Bronchial epithelial cell (primary cell): ENCODE measurements at regions not wholly inside any gene's neighbourhood (a gene's known extent, or its start where the extent isn't known, plus 50 kb on each side); places are given as distances from the start of the nearest gene placed in this dataset.
"Not testable (repeated sequence)": the region's sequence is repeated elsewhere in the genome, so short reads cannot be mapped to it uniquely, and the experiment has no call there.

Experiments
- DNase-seq: peaks from one replicate; pipeline ENCODE4 v3.0.0-alpha.2; 2010; ENCODE audit warnings: low read depth
- FAIRE-seq: peaks from 2 replicates; lab custom pipeline; 2011; peaks lifted over from hg19 to GRCh38; lab: Jason Lieb, UNC
- H3K27me3 ChIP-seq: 2 replicates; pipeline ENCODE4 v1.5.1; 2011; ENCODE audit warnings: low read length; ENCODE audit not compliant: control insufficient read depth, insufficient read depth
- H3K36me3 ChIP-seq: 2 replicates; pipeline ENCODE4 v1.5.1; 2011; ENCODE audit warnings: low read length; ENCODE audit not compliant: control insufficient read depth, insufficient read depth
- H3K4me3 ChIP-seq: 2 replicates; pipeline ENCODE4 v1.5.1; 2011; ENCODE audit warnings: mild to moderate bottlenecking, low read depth, low read length, control low read depth
- TF ChIP-seq, protein P1 (sequence below): IDR thresholded peaks from 2 replicates; pipeline ENCODE4 v1.5.1; 2011; ENCODE audit warnings: mild to moderate bottlenecking, moderate library complexity, low read length, control low read depth, inconsistent platforms; ENCODE audit not compliant: insufficient read depth, severe bottlenecking

DNA sequence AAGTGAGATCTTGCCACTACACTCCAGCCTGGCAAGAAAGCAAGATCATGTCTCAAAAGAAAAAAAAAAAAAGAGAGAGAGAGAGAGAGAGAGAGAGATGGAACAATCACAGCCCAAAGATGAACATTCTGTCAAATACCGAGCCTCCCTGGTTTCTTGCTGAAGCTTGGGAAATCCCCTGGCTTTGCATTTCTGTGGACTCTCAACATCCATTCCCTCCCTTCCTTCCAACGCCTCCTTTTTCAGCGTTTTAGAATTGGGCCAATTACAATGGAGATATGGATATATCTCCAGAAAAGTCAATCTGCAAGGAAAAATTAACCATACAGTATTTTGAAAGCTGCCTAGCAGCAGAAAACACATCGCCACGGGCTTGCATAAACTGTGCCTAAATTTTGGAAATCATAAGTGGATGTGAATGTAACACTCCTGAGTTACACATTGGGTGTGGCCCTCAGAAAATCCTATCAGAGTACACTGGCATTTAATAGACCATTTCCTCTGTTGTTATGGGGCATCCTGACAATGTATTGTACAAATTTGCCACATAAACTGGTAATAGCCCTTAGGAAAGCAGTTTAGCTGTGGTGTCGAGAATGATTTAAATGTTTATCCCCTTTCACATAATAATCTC, 67.2 kb upstream of the PHLPP1 start:
- FAIRE-seq: no peak
- DNase-seq: no peak
- H3K27me3 ChIP-seq: peaks cover 1% of the 10 kb centered on the region
- no peaks in the 10 kb centered on the region for H3K36me3 ChIP-seq
- TF ChIP-seq, protein P1, sequence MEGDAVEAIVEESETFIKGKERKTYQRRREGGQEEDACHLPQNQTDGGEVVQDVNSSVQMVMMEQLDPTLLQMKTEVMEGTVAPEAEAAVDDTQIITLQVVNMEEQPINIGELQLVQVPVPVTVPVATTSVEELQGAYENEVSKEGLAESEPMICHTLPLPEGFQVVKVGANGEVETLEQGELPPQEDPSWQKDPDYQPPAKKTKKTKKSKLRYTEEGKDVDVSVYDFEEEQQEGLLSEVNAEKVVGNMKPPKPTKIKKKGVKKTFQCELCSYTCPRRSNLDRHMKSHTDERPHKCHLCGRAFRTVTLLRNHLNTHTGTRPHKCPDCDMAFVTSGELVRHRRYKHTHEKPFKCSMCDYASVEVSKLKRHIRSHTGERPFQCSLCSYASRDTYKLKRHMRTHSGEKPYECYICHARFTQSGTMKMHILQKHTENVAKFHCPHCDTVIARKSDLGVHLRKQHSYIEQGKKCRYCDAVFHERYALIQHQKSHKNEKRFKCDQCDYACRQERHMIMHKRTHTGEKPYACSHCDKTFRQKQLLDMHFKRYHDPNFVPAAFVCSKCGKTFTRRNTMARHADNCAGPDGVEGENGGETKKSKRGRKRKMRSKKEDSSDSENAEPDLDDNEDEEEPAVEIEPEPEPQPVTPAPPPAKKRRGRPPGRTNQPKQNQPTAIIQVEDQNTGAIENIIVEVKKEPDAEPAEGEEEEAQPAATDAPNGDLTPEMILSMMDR: no peak
- no peak overlapping the region for H3K4me3 ChIP-seq

DNA sequence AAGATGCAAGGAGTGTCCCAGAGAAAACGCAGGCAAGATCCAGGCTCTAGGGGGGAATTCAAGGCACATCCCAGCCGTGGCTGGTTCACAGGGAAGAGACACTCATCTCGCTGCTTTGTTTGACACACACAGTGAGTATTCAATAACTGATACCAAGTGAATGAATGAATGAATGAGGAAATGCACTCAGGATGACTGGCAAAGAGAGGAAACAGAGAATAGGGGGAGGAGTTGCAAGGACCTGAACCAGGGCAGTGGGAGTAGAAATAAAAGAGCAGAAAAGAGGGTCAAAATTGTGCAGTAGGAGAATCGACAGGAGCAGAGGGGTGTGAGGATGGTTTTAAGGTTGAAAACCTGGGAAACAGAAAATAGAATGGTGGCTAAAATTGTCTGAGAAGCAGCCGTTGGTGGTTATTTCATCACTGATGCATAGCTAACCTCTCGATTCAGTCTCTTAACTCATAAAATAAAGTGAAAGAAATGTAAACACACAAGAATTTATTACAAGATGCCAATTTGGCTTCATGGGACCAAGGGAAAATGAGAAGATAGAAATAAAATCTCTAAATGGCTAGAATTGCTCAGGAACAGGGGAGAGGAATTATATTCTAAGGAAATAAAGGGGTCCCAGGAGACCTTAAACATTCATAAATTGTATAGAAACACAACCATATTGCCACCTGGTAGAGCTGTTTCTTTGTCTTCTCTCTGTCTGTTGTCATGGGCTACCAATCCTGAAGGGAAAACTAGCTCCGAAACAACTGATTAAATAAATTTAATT, 63.9 kb upstream of the PHLPP1 start:
- no peak overlapping the region for H3K4me3 ChIP-seq
- no peak for FAIRE-seq
- no peaks in the 10 kb centered on the region for H3K36me3 ChIP-seq
- TF ChIP-seq, protein P1: no peak
- no peaks in the 10 kb centered on the region for H3K27me3 ChIP-seq
- DNase-seq: no peak

DNA sequence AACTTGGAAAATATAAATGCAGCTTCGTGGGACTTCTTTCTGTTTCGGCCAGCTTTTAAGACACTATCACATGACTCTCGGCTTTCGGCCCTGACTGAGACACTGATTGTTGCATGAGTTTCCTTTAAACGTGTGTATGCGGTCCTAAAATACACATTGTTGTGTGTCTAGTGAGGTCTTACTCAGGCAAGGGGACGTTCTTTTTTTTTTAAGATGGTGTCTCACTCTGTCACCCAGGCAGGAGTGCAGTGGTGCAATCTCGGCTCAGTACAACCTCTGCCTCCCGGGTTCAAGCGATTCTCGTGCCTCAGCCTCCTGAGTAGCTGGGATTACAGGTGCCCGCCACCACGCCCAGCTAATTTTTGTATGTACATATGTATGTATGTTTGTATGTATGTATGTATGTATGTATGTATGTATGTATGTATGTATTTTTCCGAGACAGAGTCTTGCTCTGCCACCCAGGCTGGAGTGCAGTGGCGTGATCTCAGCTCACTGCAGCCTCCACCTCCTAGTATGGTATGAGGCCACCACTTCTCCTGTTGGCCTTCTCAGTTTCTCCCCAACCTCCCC, 63.2 kb upstream of the PHLPP1 start:
- not testable (repeated sequence) for H3K4me3 ChIP-seq, H3K27me3 ChIP-seq, H3K36me3 ChIP-seq, FAIRE-seq, DNase-seq

DNA sequence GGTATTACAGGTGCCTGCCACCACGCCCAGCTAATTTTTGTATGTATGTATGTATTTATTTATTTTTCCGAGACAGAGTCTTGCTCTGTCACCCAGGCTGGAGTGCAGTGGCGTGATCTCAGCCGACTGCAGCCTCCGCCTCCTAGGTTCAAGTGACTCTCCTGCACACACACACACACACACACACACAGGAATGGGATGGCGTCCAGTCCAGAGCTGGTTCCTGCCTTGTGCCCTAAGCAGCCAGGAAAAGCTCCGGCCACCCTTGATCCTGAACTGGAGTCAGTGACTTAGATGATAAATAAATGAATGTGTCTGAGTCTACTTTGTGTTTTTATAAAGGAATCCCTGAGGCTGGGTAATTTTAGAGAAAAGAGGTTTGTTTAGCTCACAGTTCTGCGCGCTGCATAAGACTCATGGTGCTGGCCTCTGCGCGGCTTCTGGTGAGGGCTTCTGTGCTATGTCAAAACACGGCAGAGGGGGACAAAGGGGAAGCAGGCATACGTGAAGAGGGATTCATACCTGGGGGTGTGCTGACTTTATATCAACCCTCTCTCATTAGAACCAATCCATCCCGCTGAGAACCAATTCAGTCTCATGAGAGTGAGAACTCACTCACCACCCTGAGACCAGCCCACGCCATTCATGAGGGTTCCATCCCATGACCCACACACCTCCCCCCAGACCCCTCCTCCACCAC, 59.7 kb upstream of the PHLPP1 start:
- no peak overlapping the region for H3K4me3 ChIP-seq
- no peaks in the 10 kb centered on the region for H3K27me3 ChIP-seq
- no peaks in the 10 kb centered on the region for H3K36me3 ChIP-seq
- TF ChIP-seq, protein P1: no peak
- FAIRE-seq (no peak), DNase-seq (no peak)

DNA sequence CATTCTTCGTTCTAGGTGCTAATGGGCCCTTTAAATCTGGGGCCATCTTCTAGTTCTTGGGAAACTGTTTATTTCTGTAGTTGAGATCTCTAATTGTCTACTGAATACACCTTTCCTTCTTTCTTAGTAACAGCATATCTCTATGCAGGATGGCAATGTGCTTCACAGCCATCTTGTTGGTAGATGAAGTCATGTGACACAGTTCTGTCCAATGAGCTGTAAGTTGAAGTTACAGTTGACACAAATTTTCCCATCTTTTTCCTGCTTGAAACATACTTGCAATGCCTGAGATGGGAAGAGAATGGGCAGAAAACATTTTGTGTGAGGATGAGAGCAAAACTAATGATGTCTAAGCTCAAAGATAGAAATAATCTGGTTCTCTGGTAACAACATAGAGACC, 57.3 kb upstream of the PHLPP1 start:
- DNase-seq (no peak), FAIRE-seq (no peak)
- H3K4me3 ChIP-seq: no peak overlapping the region
- H3K27me3 ChIP-seq: no peaks in the 10 kb centered on the region
- TF ChIP-seq, protein P1: no peak
- no peaks in the 10 kb centered on the region for H3K36me3 ChIP-seq

DNA sequence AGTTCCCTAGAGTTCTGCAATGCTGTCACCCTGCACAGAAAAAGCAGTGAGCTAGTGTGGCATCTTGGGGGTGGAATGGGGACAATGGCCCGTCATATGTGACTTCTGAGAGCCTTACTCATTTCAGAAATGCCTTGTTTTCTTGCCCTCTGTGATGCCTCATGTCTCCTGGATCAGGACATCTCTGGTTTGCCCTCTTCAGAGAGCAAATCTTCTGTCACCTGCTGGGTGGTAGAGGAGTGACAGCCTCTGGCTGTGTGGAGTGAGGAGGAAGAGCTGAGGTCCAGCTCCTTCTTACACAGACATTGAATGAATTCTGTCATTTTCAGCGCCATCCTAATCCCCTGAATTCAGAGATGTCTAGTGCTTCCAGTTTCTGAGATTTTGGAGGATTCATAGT, 55.6 kb upstream of the PHLPP1 start:
- FAIRE-seq: no peak
- H3K4me3 ChIP-seq: no peak overlapping the region
- H3K27me3 ChIP-seq: no peaks in the 10 kb centered on the region
- no peak for DNase-seq
- no peaks in the 10 kb centered on the region for H3K36me3 ChIP-seq
- TF ChIP-seq, protein P1: no peak
